H9 (cell line): ENCODE measurements at regions not wholly inside any gene's neighbourhood (a gene's known extent, or its start where the extent isn't known, plus 50 kb on each side); places are given as distances from the start of the nearest gene placed in this dataset.

Experiments used
- DNase-seq: peaks from one replicate; pipeline ENCODE4 v3.0.0-alpha.2; 2017
- H2AFZ ChIP-seq: one replicate; pipeline ENCODE4 v1.6.1; 2013; ENCODE audit warnings: mild to moderate bottlenecking, low read length, control low read depth, moderate library complexity
- H2AK5ac ChIP-seq: 2 replicates; pipeline ENCODE4 v1.6.1; 2013; ENCODE audit warnings: low read length, control low read depth, mixed read lengths; ENCODE audit not compliant: insufficient read length
- H2BK120ac ChIP-seq: one replicate; pipeline ENCODE4 v1.6.1; 2013; ENCODE audit warnings: low read depth, mild to moderate bottlenecking, low read length, control low read depth, inconsistent platforms; ENCODE audit not compliant: poor library complexity, severe bottlenecking
- H2BK12ac ChIP-seq: 2 replicates; pipeline ENCODE4 v1.6.1; 2013; ENCODE audit warnings: low read length, control low read depth, mixed read lengths, low read depth; ENCODE audit not compliant: insufficient read length
- H2BK15ac ChIP-seq: 2 replicates; pipeline ENCODE4 v1.6.1; 2013; ENCODE audit warnings: low read depth, low read length, control low read depth
- H2BK20ac ChIP-seq: one replicate; pipeline ENCODE4 v1.6.1; 2013; ENCODE audit warnings: low read depth, mild to moderate bottlenecking, low read length, control low read depth, inconsistent platforms; ENCODE audit not compliant: poor library complexity, severe bottlenecking
- H2BK5ac ChIP-seq: 2 replicates; pipeline ENCODE4 v1.6.1; 2013; ENCODE audit warnings: low read length, control low read depth, mixed read lengths; ENCODE audit not compliant: insufficient read length
- H3K14ac ChIP-seq: 2 replicates; pipeline ENCODE4 v1.6.1; 2013; ENCODE audit warnings: low read length, control low read depth; ENCODE audit not compliant: insufficient read depth
- H3K18ac ChIP-seq: 2 replicates; pipeline ENCODE4 v1.6.1; 2013; ENCODE audit warnings: low read depth, mild to moderate bottlenecking, mixed read lengths, low read length, control low read depth; ENCODE audit not compliant: insufficient read length
- H3K23ac ChIP-seq: 2 replicates; pipeline ENCODE4 v1.6.1; 2013; ENCODE audit warnings: low read length, control low read depth, mixed read lengths, low read depth; ENCODE audit not compliant: insufficient read length
- H3K23me2 ChIP-seq: 2 replicates; pipeline ENCODE4 v1.6.1; 2013; ENCODE audit warnings: low read depth, mild to moderate bottlenecking, mixed read lengths, low read length, control low read depth; ENCODE audit not compliant: insufficient read length, poor library complexity, severe bottlenecking
- H3K27ac ChIP-seq: 2 replicates; pipeline ENCODE4 v1.5.1; 2013; ENCODE audit warnings: low read length, control low read depth, mixed read lengths, low read depth; ENCODE audit not compliant: insufficient read length
- H3K27me3 ChIP-seq: 2 replicates; pipeline ENCODE4 v1.6.1; 2013; ENCODE audit warnings: low read length, control low read depth, inconsistent platforms; ENCODE audit not compliant: insufficient read depth
- H3K4ac ChIP-seq: 2 replicates; pipeline ENCODE4 v1.6.1; 2013; ENCODE audit warnings: low read depth, mild to moderate bottlenecking, control low read depth, inconsistent platforms, low read length, moderate library complexity
- H3K4me1 ChIP-seq: 2 replicates; pipeline ENCODE4 v1.6.1; 2013; ENCODE audit warnings: low read length, control low read depth, inconsistent platforms; ENCODE audit not compliant: insufficient read depth
- H3K4me2 ChIP-seq: 2 replicates; pipeline ENCODE4 v1.6.1; 2013; ENCODE audit warnings: low read length, control low read depth, mixed read lengths; ENCODE audit not compliant: insufficient read length, insufficient read depth
- H3K56ac ChIP-seq: 2 replicates; pipeline ENCODE4 v1.6.1; 2013; ENCODE audit warnings: low read depth, mild to moderate bottlenecking, mixed read lengths, low read length, control low read depth; ENCODE audit not compliant: insufficient read length
- H3K79me1 ChIP-seq: 2 replicates; pipeline ENCODE4 v1.6.1; 2013; ENCODE audit warnings: low read depth, mild to moderate bottlenecking, moderate library complexity, low read length, control low read depth, inconsistent platforms; ENCODE audit not compliant: insufficient read depth, poor library complexity, severe bottlenecking
- H3K79me2 ChIP-seq: 2 replicates; pipeline ENCODE4 v1.6.1; 2013; ENCODE audit warnings: low read length, control low read depth, inconsistent platforms; ENCODE audit not compliant: insufficient read depth
- H3K9ac ChIP-seq: 2 replicates; pipeline ENCODE4 v1.6.1; 2013; ENCODE audit warnings: low read length, control low read depth, mixed read lengths; ENCODE audit not compliant: insufficient read length; ENCODE audit errors: extremely low read depth
- H3K9me3 ChIP-seq: one replicate; pipeline ENCODE4 v1.6.1; 2013; ENCODE audit warnings: low read depth, low read length, inconsistent platforms; ENCODE audit not compliant: control insufficient read depth
- H3T11ph ChIP-seq: one replicate; pipeline ENCODE4 v1.6.1; 2013; ENCODE audit warnings: mild to moderate bottlenecking, low read length, control low read depth, inconsistent platforms
- H4K20me1 ChIP-seq: one replicate; pipeline ENCODE4 v1.6.1; 2013; ENCODE audit not compliant: control insufficient read depth, insufficient read length, insufficient read depth
- H4K5ac ChIP-seq: 2 replicates; pipeline ENCODE4 v1.6.1; 2013; ENCODE audit warnings: low read depth, mild to moderate bottlenecking, mixed read lengths, low read length, control low read depth; ENCODE audit not compliant: insufficient read length
- H4K8ac ChIP-seq: replicated peaks from 2 replicates; pipeline ENCODE4 v1.6.1; 2013; ENCODE audit warnings: low read length, control low read depth, mixed read lengths, low read depth; ENCODE audit not compliant: insufficient read length
- H4K91ac ChIP-seq: 2 replicates; pipeline ENCODE4 v1.6.1; 2013; ENCODE audit warnings: low read depth, mild to moderate bottlenecking, moderate library complexity, mixed read lengths, low read length, control low read depth; ENCODE audit not compliant: insufficient read length
- H3K27ac Mint-ChIP-seq, 3 experiments: 2 replicates in 2 of 3; 3 replicates in 1 of 3; pipeline ENCODE4 v1.8.0; 2020 to 2021; ENCODE audit warnings: mixed read lengths in 3 of 3, mild to moderate bottlenecking in 1 of 3, moderate library complexity in 1 of 3
- H3K27me3 Mint-ChIP-seq: 2 replicates; pipeline ENCODE4 v1.8.0; 2021; ENCODE audit warnings: low read depth, mild to moderate bottlenecking, moderate library complexity, mixed read lengths
- H3K36me3 Mint-ChIP-seq, 3 experiments: 2 replicates in 2 of 3; 3 replicates in 1 of 3; pipeline ENCODE4 v1.8.0; 2020 to 2021; ENCODE audit warnings: low read depth in 3 of 3, mixed read lengths in 3 of 3; ENCODE audit not compliant: insufficient read depth in 1 of 3
- H3K4me1 Mint-ChIP-seq, 2 experiments: 2 replicates each; pipeline ENCODE4 v1.8.0; 2020; ENCODE audit warnings: mixed read lengths in 2 of 2
- H3K4me3 Mint-ChIP-seq, 2 experiments: 2 replicates in 1 of 2; 3 replicates in 1 of 2; pipeline ENCODE4 v1.8.0; 2020 to 2021; ENCODE audit warnings: mild to moderate bottlenecking in 2 of 2, mixed read lengths in 2 of 2, moderate library complexity in 1 of 2
- H3K9me3 Mint-ChIP-seq, 2 experiments: 2 replicates in 1 of 2; 3 replicates in 1 of 2; pipeline ENCODE4 v1.8.0; 2020; ENCODE audit warnings: mild to moderate bottlenecking in 2 of 2, mixed read lengths in 2 of 2, moderate library complexity in 1 of 2
- TF ChIP-seq, protein P1 (sequence below): fragments of 200-600 bp; sonication (generic); conservative IDR thresholded peaks from 3 replicates; pipeline ENCODE4 v1.8.0; 2021; ENCODE audit warnings: antibody characterized with exemption, mild to moderate bottlenecking

DNA sequence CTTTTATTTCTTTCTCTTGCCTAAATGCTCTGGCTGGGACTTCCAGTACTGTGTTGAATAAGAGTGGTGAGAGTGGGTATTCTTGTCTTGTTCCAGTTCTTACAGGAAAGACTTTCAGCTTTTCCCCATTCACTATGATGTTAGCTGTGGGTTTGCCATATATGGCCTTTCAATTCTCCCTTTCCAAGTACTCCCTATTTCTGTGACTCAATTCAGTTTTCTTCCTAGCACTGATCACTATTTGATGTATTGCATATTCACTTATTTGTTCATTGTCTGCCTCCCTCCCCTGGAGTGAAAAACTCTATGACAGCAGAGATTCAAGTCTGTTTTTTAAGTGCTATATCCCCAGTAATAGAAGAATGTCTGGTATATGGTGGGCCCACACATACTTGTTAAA is 618.2 kb upstream of the CAMK1G start:
- H2BK120ac ChIP-seq, result no peak overlapping the region
- H3K9me3 ChIP-seq, result no peaks in the 10 kb centered on the region
- H4K8ac ChIP-seq, result no peak overlapping the region
- Mint-ChIP-seq H3K4me3 (no peak overlapping the region), H3K36me3 (peaks cover 4 to 9% (median 5%) of the 10 kb centered on the region in 3 experiments; a peak in 5 of 7 replicates), H3K27me3 (no peaks in the 10 kb centered on the region; the same call in 1 of the 2 replicates), H3K9me3 (peaks cover 8 to 17% of the 10 kb centered on the region in 2 experiments), H3K27ac (no peak overlapping the region), H3K4me1 (no peaks in the 10 kb centered on the region)
- no peak overlapping the region for H2BK20ac ChIP-seq
- H3K4me1 ChIP-seq, result no peaks in the 10 kb centered on the region
- H4K20me1 ChIP-seq, result no peaks in the 10 kb centered on the region
- no peaks in the 10 kb centered on the region for H3K23me2 ChIP-seq
- H2AK5ac ChIP-seq, result no peak overlapping the region
- no peak overlapping the region for H3K14ac ChIP-seq
- H2BK15ac ChIP-seq, result no peak overlapping the region
- H3K4ac ChIP-seq, result no peak overlapping the region
- TF ChIP-seq, protein P1, sequence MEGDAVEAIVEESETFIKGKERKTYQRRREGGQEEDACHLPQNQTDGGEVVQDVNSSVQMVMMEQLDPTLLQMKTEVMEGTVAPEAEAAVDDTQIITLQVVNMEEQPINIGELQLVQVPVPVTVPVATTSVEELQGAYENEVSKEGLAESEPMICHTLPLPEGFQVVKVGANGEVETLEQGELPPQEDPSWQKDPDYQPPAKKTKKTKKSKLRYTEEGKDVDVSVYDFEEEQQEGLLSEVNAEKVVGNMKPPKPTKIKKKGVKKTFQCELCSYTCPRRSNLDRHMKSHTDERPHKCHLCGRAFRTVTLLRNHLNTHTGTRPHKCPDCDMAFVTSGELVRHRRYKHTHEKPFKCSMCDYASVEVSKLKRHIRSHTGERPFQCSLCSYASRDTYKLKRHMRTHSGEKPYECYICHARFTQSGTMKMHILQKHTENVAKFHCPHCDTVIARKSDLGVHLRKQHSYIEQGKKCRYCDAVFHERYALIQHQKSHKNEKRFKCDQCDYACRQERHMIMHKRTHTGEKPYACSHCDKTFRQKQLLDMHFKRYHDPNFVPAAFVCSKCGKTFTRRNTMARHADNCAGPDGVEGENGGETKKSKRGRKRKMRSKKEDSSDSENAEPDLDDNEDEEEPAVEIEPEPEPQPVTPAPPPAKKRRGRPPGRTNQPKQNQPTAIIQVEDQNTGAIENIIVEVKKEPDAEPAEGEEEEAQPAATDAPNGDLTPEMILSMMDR, result no peak
- H3K56ac ChIP-seq, result no peak overlapping the region
- no peaks in the 10 kb centered on the region for H3K79me1 ChIP-seq
- H3K4me2 ChIP-seq, result no peak overlapping the region
- no peak for DNase-seq
- H3K9ac ChIP-seq, result no peak overlapping the region
- H2BK12ac ChIP-seq, result no peak overlapping the region
- H4K5ac ChIP-seq, result no peak overlapping the region
- H2BK5ac ChIP-seq, result no peak overlapping the region
- no peak overlapping the region for H3K18ac ChIP-seq
- no peak overlapping the region for H4K91ac ChIP-seq
- H3K27me3 ChIP-seq, result no peaks in the 10 kb centered on the region
- no peak overlapping the region for H3K27ac ChIP-seq
- H3K23ac ChIP-seq, result no peak overlapping the region
- no peaks in the 10 kb centered on the region for H3K79me2 ChIP-seq
- no peak overlapping the region for H3T11ph ChIP-seq
- no peak overlapping the region for H2AFZ ChIP-seq
